GM21367 (cell line): ENCODE measurements at regions not wholly inside any gene's neighbourhood (a gene's known extent, or its start where the extent isn't known, plus 50 kb on each side); places are given as distances from the start of the nearest gene placed in this dataset.
"Not testable (repeated sequence)": the region's sequence is repeated elsewhere in the genome, so short reads cannot be mapped to it uniquely, and the experiment has no call there.

Experiments used
- ATAC-seq: cut with Tn5 transposase; IDR thresholded peaks from one replicate; pipeline ENCODE4 v1.9.1; 2021; ENCODE audit not compliant: unreplicated experiment

DNA sequence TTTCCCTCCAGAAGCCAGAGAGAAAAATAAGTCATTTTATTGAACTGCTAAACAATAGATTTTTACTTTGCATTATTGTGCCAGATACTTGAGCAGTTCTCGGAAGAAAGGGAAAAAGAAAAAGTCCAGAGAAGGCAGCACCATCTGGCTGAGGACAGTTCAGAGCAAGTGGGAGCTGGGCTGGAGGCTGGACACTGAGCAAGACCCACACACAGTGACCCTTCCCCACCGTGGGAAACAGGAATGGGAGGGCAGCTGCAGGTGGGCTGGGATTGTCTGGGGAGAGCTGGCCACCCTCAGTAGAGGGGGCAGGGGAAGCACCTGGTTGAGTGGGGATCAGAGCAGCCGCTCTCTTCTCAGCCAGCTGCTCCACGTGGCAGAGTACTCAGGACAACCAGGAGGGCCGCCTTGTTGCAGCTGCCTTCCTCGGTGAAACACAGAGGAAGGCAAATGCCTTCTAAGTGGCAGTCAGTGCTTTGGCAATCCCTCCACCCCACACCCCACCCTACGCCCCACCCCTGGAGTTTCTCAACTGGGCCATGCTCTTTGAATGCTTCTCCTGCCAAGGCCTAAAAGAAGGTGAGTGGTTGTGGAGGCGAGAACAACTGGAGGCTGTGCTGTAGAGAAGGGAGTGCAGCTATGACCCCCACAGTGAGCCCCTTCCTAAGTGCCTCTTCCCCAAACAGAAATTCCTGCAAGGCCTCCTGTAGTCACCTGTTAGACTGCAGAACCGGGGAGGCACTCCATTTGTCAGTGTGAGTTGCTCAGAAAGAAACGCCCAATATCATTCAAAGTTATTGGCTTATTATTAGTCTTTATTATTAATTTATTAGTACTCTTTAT, 179.3 kb downstream of the ZIC5 start:
- ATAC-seq, result no peak

DNA sequence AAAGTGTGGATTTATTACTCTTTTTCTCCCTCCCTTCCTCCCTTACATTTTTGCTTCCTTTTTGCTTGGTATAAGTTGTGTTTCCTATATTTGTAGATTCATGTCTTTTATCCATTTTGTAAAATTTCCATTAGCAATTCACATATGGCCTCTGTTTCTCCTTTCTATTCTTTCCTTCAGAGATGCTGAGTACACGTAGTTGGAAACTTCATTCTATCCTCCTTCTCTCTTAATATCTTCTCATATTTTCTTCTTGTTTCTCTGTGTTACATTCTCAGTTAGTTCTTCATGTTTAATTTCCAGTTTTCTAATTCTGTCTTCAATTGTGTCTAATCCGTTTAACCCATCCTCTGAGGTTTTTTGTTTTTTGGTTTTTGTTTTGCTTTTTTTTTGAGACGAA, 188.9 kb downstream of the ZIC5 start:
- ATAC-seq, result no peak

DNA sequence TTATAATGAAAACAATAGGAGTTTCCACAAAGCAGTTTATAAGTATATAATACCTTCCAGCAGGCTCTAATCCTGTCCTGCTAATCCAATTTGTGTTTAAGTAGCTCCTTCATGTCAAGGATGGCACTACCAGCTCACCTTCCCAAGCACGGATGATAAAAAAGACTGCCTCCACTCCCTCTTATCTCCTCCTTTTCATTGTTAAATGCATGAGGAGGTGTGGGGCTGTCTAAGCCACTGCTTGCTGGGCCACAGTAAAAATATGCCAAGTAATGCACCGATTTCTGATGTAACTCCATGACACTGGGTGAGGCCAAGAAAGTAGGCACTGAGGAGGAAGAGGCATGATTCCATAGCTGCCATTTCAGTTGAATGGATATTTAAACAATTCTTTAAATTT, 193.1 kb downstream of the ZIC5 start:
- no peak for ATAC-seq

DNA sequence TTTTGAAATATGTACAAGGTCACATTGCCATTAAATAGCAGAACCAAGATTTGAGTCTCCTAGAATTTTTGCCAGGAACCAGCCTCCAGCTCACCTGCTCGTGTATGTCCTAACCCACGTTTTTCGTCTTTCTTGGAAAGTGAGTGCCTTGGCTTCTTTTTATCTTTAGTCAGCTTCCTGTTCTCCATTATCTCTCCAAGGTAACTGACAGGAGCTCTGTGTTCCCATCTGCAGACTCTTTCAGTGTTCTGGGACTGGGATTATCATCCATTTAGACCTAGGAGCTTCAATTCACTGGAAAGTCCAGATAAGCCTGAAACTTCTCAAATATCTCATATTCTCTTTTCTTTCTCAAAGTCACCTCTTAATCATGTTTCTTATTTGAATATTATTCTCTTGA, 193.7 kb downstream of the ZIC5 start:
- ATAC-seq, result no peak

DNA sequence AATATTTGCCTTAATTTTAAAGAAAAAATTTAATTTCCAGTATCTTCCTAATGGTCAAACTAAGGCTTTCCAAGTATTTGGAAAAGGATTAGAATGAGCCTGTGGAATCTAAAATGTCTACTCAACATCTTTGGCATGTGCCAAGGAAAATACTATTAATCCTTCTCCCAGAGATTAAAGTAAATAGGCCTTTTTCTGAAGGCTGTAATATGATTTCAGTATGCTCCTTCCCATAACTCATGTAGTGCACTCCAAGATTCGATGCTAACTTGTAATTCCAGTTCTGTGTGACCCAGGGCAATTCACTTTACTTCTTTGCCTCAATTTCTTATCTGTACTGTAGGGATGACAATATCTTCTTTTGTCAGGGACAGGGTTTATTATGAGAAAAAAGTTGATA, 196.9 kb downstream of the ZIC5 start:
- no peak for ATAC-seq

DNA sequence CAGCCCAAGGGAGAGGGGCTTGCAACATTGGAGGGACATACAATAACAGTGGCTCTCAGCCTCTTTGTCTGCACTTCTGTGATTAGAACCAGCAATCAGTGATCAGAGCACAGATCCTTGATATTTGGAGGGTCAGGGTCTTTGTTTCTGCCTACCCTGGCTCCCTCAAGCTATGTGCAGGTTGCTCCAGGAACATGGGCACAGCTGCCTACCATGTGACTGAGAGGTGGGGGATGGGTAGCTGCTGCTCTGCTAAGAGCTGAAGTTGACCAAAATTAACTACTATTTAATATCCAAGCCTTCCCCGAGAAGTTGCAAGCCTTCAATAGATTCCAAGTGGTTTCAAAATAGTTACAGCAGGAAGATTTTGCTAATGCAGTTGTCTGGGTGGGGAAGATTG, 202.6 kb downstream of the ZIC5 start:
- ATAC-seq, result no peak

DNA sequence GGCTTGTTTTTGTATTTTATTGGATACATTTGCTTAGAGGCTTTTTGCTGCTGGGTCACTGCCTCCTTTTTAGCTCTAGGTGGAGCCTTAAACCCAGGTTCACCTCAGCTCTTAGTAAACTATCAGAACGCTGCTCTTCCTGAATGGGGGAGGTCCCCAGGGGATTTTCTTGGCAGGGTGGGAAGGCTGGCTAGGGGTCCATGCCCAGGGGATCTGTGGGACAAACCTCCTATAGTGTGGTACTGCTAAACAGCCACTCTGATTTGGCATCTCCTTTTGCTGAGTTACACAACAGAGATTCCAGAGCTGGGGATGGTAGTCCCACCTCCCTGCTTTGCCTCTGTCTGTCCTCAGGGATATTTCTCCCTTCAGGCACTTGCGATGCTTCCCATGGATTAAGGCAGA, 204.9 kb downstream of the ZIC5 start:
- no peak for ATAC-seq

DNA sequence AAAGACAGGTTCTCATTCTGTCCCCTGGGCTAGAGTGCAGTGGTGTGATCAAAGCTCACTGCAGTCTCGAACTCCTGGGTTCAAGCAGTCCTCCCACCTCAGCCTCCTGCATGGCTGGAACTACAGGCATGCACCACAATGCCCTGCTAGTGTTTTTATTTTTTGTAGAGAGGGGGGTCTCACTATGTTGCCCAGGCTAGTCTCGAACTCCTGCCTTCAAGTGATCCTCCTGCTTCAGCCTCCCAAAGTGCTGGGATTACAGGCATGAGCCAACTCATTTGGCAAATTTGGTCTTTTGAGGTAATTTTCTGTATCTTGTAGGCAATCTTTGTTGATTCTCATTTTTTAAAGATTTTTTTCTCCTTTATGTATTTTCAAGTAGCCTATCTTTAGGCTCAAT, 205.7 kb downstream of the ZIC5 start:
- ATAC-seq, result no peak

DNA sequence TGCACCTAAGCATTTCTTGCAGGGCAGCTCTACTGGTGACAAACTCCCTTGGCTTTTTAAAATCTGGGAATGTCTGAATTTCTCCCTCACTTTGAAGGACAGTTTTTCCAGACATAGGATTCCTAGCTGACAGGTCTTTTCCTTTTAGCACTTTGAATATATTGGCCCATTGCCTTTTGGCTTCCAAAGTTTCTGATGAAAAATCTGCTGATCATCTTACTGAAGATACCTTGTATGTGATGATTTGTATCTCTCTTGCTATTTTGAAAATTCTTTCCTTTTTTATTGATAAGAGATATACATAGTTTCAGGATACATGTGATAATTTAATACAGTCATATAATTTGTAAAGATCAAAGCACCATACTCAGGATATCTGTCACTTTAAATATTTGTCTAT, 211.1 kb downstream of the ZIC5 start:
- no peak for ATAC-seq

DNA sequence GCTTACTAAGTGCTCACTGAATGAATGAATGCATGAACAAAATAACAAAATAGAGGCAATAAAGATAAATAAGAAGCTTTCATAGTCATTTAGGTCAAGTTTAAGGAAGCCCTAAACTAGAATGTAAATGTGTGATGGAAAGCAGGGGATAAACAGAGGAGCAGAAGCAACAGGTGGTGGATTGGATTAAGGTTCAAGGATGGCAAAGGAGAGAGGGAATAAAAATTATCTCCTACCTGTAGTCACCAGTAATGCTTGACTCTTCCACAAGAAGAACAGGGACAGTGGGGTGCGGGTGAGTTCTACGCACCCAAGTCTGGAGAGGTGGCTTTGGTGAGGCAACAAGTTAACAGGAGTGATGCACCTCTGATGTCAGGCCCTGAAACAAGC, 212.4 kb downstream of the ZIC5 start:
- no peak for ATAC-seq

DNA sequence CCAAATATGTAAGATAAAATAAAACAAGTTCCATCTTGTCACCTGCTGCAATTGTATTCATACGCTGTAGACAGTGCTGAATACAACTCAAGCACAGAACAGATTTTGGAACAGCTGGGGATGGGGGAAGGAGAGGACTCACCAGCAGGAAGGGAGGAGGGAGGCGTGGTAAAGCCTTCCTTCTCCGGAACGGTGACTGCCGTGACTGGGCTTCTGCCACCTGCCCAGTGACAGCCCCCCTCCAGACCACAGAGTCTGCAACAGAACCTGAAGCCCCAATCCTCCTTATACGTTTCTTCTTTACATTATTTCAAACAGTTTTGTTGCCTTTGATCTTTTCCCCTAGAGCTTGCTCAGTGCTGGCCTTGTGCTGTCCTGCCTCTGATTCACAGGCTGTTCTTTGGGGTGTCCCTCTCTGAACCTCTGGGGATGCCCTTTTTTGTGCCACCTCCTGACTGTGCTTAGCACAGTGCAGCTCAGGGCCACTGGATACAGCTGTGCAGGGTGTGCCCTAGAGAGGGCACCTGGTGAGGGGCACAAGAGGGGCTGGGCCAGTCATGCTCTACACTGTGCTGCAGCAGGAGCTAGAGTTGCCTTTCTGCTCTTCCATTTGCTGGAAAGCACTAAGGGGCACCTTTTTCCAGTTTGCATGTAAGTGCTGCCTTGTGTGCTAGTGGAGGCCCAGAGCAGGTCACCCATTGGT, 213.0 kb downstream of the ZIC5 start:
- ATAC-seq, result no peak

DNA sequence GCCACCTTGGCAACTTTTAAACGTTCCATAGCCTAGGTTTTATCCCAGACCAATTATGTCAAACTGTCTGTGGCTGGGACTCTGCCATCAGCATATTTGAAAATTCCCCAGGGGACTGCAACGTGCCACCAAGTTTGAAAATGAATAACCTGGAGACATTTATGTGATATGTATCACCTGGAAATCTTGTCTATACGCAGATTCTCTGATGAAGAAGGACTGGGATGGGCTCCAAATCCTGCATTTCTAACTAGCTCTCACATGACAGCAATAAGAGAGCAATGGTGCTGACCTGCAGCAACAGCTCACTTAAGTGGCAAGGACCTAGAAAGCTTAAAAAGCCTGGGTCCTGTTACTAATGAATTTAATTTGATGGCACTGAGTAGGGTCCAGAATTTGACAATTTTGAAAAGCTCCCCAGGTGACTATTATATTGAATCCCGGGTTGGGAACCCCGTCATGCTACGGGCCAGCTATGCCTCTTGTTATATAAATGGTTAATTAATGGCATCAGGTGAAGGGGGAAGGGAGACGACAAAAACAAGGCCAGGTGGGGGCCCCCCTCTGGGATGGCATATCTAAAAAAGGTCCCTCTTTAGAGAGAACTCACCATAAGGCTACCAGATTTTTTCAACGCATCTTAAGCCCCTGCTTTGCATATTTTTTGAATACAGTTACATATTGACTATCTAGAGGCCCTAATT, 213.7 kb downstream of the ZIC5 start:
- no peak for ATAC-seq

DNA sequence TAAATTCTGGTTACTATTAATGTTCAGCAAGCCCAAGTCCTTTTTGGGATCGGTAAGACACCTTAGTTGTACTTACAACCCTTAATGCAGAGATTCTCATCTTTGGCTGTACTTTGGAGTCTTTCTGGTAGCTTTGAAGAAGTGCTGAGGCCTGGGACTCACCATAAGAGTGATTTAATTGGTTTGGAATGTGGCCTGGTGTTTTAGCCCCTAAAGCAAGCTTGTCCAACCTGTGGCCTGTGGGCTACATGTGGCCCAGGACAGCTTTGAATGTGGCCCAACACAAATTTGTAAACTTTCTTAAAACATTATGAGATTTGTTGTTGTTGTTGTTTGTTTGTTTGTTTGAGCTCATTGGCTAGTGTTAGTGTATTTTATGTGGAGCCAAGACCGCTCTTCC, 215.3 kb downstream of the ZIC5 start:
- no peak for ATAC-seq

DNA sequence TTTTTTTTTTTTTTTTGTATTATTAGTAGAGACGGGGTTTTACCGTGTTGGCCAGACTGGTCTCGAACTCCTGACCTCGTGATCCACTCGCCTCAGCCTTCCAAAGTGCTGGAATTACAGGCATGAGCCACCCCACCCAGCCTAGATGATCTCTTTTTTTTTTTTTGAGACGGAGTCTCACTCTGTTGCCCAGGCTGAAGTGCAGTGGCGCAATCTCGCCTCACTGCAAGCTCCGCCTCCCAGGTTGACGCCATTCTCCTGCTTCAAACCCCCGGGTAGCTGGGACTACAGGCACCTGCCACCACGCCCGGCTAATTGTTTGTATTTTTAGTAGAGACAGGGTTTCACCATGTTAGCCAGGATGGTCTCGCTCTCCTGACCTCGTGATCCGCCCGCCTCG, 216.8 kb downstream of the ZIC5 start:
- ATAC-seq, result not testable (repeated sequence)

DNA sequence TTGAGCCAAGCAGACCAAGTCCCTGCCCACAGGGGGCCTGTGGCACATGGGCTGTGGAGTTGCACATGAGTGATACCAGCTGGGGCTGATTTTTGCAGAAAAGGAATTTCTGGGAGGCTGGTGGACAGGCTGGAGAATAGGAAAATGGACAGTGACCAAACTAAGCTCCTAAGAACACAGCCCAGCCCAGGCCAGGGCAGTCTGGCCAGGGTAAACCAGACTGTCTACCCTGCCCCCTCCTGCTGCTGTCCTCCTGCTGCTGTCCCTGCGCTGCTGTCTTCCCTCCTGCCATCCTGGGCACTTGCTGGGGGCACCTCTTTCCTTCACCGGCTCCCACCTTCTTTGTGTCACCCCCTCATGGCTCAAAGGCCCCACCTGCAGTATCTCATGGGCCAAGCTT, 219.2 kb downstream of the ZIC5 start:
- no peak for ATAC-seq

DNA sequence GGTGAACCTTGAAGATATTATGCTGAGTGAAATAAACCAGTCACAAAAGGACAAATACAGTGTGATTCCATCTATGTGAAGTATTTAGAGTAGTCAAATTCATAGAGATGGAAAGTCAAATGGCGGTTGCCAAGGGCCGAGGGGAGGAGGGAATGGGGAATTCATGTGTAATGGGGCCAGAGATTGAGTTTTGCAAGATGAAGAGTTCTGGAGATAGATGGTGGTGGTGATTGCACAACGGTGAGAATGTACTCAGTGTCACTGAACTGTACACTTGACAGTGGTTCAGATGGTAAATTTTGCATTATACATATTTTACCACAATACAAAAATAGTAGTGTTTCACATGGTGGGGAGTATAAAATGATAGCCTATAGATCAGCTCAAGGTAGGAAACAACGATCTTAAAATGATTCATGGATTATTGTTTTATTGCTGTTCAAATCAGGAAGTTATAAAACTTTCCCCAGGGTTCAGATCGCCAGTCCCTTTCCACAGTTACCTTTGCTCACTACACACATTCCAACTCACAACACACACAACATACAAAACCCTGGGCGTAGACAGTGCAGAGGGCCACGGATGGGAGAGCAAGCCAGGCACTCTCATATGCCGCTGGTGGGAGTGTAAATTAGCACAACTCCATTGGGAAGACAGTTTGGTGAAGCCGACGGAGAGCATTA, 219.9 kb downstream of the ZIC5 start:
- no peak for ATAC-seq

DNA sequence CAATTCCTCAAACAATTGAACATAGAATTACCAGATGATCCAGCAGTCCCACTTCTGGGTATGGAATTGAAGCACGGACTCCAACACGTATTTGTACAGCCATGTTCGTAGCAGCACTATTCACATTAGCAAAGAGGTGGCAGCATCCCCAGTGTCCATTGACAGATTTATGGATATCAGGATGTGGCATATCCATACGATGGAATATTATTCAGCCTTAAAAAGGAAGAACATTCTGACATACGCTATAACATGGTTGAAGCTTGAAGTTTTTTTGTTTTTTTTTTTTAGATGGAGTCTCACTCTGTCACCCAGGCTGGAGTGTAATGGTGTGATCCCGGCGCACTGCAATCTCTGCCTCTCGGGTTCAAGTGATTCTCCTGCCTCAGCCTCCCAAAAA, 220.6 kb downstream of the ZIC5 start:
- ATAC-seq, result no peak

DNA sequence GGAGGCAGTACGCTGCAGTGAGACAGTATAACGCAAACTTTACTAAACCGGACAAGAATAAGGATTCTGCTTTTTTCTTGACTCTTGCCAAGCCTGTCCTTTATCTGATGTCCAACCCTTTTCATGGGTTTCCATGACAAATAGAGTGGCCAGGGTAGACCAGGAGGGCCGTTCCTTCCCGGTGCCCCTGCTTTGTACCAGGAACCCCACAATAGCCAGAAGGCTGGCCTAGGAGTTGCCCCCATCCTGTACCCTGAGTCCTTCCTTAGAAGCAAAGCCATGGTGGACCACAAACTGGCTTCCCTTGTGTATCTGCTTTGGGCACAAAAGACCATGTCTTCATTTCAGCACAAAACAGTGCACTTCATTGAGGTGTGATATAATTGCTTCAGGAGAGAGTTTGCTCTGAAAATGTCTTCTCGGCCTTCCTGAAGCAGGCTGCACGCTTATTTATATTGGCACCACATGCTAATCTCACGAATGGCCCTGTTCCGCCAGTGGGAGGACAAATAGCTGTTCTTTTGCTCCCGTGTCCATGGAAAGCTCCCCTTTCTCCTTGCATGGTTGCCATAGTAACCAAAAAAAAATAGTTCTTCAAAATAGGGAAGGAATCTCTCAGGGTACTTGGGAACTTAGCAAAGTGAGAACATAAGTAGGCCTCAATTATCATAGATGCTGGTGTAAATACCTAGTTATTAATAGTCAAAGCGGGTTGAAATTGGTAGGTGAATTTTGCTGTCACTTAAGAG, 222.1 kb downstream of the ZIC5 start:
- no peak for ATAC-seq

DNA sequence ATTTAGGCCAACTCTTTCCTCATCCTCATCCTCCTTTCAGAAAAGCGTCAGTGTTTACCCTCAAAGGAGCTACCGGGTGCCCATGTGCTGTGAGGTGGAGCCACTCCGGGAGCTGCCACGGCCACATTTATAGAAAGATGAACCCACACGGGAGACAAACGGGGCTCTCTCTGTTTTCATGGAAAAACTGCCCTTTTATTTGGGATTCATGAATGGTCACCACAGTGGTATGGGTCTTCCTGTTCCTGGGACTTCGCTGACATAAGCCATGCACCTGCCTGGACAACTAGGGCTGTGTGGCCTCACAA, 224.2 kb downstream of the ZIC5 start:
- ATAC-seq, result no peak

DNA sequence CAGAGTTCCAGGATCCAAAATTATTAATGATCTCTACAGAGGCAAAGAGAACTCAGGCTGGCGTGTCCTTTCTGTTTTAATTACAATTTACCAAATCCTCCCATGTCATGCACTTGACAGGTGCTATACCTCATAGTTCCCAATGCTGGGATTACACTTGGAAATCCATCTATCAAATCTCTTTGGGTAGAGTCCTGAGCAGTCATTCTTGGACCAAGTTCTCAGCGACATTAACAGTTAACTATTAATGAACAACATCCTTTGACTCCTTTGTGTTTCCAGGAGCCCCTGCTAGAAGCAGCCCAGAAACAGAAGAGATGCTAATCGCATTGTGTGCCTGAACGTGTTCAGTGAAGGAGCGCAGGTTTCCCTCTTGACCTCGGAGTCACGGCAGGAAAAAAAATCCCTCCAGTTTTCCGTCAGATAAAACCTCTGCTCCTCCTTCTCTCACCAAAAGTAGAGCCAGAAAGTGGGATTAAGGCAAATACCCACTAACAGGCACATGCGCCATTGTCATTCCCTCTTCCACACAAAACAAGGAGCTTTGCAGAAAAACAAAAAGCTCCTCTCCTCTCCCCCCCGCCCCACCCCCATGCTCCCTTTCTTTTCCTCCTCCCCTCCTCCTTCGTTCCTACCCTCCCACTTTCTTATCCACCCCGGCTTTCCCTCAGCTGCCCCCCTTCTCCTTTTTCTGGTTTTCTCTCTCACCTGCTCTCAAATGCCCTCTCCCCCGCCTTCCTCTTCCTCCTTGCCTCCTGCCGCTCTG, 224.7 kb downstream of the ZIC5 start:
- no peak for ATAC-seq
